PC-3 (cell line): ENCODE measurements at regions not wholly inside any gene's neighbourhood (a gene's known extent, or its start where the extent isn't known, plus 50 kb on each side); places are given as distances from the start of the nearest gene placed in this dataset.

Experiments
- ATAC-seq: fragments of 200-7000 bp; cut with Tn5 transposase; 2 replicates; pipeline ENCODE4 v1.9.1; 2020; ENCODE audit warnings: mild to moderate bottlenecking, moderate library complexity
- BruUV-seq: library from RNA; stranded (reverse); fragments of 400-500 nt; replicated peaks from 2 replicates; lab custom pipeline; 2021; lab: Mats Ljungman, UMichigan
- CTCF ChIA-PET: fragments of 300-600 bp; sonication (Branson Sonifier 250); formaldehyde crosslinking; loops from one replicate; lab custom pipeline; 2022; ENCODE audit warnings: antibody characterized with exemption; lab: Charles Lee
- POLR2A ChIA-PET: fragments of 300-600 bp; sonication (Branson Sonifier 250); formaldehyde crosslinking; loops from one replicate; lab custom pipeline; 2022; ENCODE audit warnings: antibody characterized with exemption; ENCODE audit not compliant: unreplicated experiment; lab: Charles Lee
- DNase-seq: peaks from one replicate; pipeline ENCODE4 v3.0.0-alpha.2; 2015
- H2AFZ ChIP-seq: fragments of 300-600 bp; sonication (generic); 2 replicates; pipeline ENCODE4 v1.6.0; 2016; ENCODE audit warnings: antibody characterized with exemption, low read length
- H3F3A ChIP-seq: fragments of 300-600 bp; sonication (generic); one replicate; pipeline ENCODE4 v1.6.0; 2017; ENCODE audit warnings: antibody characterized with exemption, low read length, control low read depth, mild to moderate bottlenecking; ENCODE audit not compliant: unreplicated experiment
- H3K27ac ChIP-seq: fragments of 300-600 bp; sonication (generic); 2 replicates; pipeline ENCODE4 v1.5.1; 2016; ENCODE audit warnings: mild to moderate bottlenecking, low read length
- H3K27me3 ChIP-seq: fragments of 300-600 bp; sonication (generic); 2 replicates; pipeline ENCODE4 v1.6.1; 2016; ENCODE audit warnings: low read length, mixed read lengths
- H3K36me3 ChIP-seq: fragments of 300-600 bp; sonication (generic); 2 replicates; pipeline ENCODE4 v1.6.1; 2016; ENCODE audit warnings: low read depth, mixed run types, low read length, mixed read lengths
- H3K4me1 ChIP-seq: fragments of 300-600 bp; sonication (generic); 2 replicates; pipeline ENCODE4 v1.5.1; 2016; ENCODE audit warnings: low read length; ENCODE audit not compliant: insufficient read depth
- H3K4me2 ChIP-seq: fragments of 300-600 bp; sonication (generic); 2 replicates; pipeline ENCODE4 v1.6.0; 2016; ENCODE audit warnings: low read length
- H3K4me3 ChIP-seq: fragments of 300-600 bp; sonication (generic); 2 replicates; pipeline ENCODE4 v1.5.1; 2016; ENCODE audit warnings: mild to moderate bottlenecking, low read length, mixed read lengths
- H3K79me2 ChIP-seq: fragments of 300-600 bp; sonication (generic); 2 replicates; pipeline ENCODE4 v1.6.1; 2017; ENCODE audit warnings: low read length, mixed read lengths
- H3K9ac ChIP-seq: fragments of 300-600 bp; sonication (generic); 2 replicates; pipeline ENCODE4 v1.6.0; 2016; ENCODE audit warnings: mild to moderate bottlenecking, low read length
- H3K9me2 ChIP-seq: fragments of 300-600 bp; sonication (generic); replicated peaks from 2 replicates; pipeline ENCODE4 v1.6.1; 2016; ENCODE audit warnings: mixed run types, low read length, mixed read lengths
- H3K9me3 ChIP-seq: fragments of 300-600 bp; sonication (generic); 2 replicates; pipeline ENCODE4 v1.6.1; 2016; ENCODE audit warnings: low read length, mixed read lengths
- H4K20me1 ChIP-seq: fragments of 300-600 bp; sonication (generic); 2 replicates; pipeline ENCODE4 v1.6.1; 2016; ENCODE audit warnings: low read length, mixed read lengths
- CTCF ChIP-seq: fragments of 300-600 bp; sonication (generic); conservative IDR thresholded peaks from 2 replicates; pipeline ENCODE4 v1.5.1; 2017; ENCODE audit warnings: antibody characterized with exemption, low read depth, mild to moderate bottlenecking, low read length
- EZH2 ChIP-seq: fragments of 300-600 bp; sonication (generic); IDR thresholded peaks from one replicate; pipeline ENCODE4 v1.6.1; 2017; ENCODE audit warnings: antibody characterized with exemption, mild to moderate bottlenecking, low read length; ENCODE audit not compliant: unreplicated experiment
- EZH2phosphoT487 ChIP-seq: fragments of 300-600 bp; sonication (generic); IDR thresholded peaks from 2 replicates; pipeline ENCODE4 v1.6.1; 2018; ENCODE audit warnings: mild to moderate bottlenecking, antibody characterized with exemption, low read length, borderline replicate concordance
- intact Hi-C: fragments of 100-400 bp; cut with micrococcal nuclease; formaldehyde crosslinking; loops from 2 replicates; pipeline ENCODE4 v1.9.0; 2023

GRCh38 chr6:22071270-22072041 lies 225.4 kb downstream of the PRL start:
- H3K9ac ChIP-seq, result no peak overlapping the region
- H4K20me1 ChIP-seq, result no peaks in the 10 kb centered on the region
- H3K4me3 ChIP-seq, result no peak overlapping the region
- H3K9me3 ChIP-seq, result no peaks in the 10 kb centered on the region
- H3K4me1 ChIP-seq, result no peaks in the 10 kb centered on the region
- H3K36me3 ChIP-seq, result no peaks in the 10 kb centered on the region
- no peaks in the 10 kb centered on the region for H3K79me2 ChIP-seq
- no TSS peak for BruUV-seq
- 0 out of 2 replicates have a peak overlapping the region, but pooled peaks have one; percentile 16 for H3K4me2 ChIP-seq
- H3K27me3 ChIP-seq, result no peaks in the 10 kb centered on the region
- H2AFZ ChIP-seq, result peak overlapping the region; percentile 38
- H3F3A ChIP-seq, result no peaks in the 10 kb centered on the region
- ChIA-PET POLR2A (no interaction called here), CTCF (no interaction called here)
- ATAC-seq (no peak), DNase-seq (no peak)
- TF ChIP-seq EZH2phosphoT487 (no peak), EZH2 (no peak), CTCF (no peak)
- H3K9me2 ChIP-seq, result no peaks in the 10 kb centered on the region
- no peak overlapping the region for H3K27ac ChIP-seq
- intact Hi-C loops, result no loop called here

- TF ChIP-seq CTCF (no peak), EZH2 (no peak), EZH2phosphoT487 (no peak)
- H3K4me1 ChIP-seq, result no peaks in the 10 kb centered on the region
- no peak overlapping the region for H3K27ac ChIP-seq
- intact Hi-C loops, result no loop called here
- no peaks in the 10 kb centered on the region for H3K79me2 ChIP-seq
- no peak overlapping the region for H3K9ac ChIP-seq
- ChIA-PET CTCF (interaction anchor here (0.7 kb wide), 1 partner anchor 53 kb away, joined by 3 read pairs; no protein-coding TSS in a partner anchor), POLR2A (no interaction called here)
- no peak overlapping the region for H3K4me2 ChIP-seq
- DNase-seq (peak; percentile 9), ATAC-seq (no peak)
- no peak overlapping the region for H3K4me3 ChIP-seq
- H3K36me3 ChIP-seq, result no peaks in the 10 kb centered on the region
- BruUV-seq, result no TSS peak
- no peaks in the 10 kb centered on the region for H3F3A ChIP-seq
- no peaks in the 10 kb centered on the region for H3K9me3 ChIP-seq
- H3K27me3 ChIP-seq, result no peaks in the 10 kb centered on the region
- H4K20me1 ChIP-seq, result no peaks in the 10 kb centered on the region
- H2AFZ ChIP-seq, result no peak overlapping the region
- H3K9me2 ChIP-seq, result no peaks in the 10 kb centered on the region
Measured at GRCh38 chr6:22072949-22073348, 223.9 kb downstream of the PRL start.

GRCh38 chr6:22073516-22074198 lies 223.2 kb downstream of the PRL start:
- intact Hi-C loops, result no loop called here
- ChIA-PET POLR2A (no interaction called here), CTCF (no interaction called here)
- H3F3A ChIP-seq, result no peaks in the 10 kb centered on the region
- H3K4me3 ChIP-seq, result no peak overlapping the region
- no peaks in the 10 kb centered on the region for H3K79me2 ChIP-seq
- no peak for ATAC-seq
- TF ChIP-seq EZH2phosphoT487 (no peak), EZH2 (no peak), CTCF (no peak)
- H2AFZ ChIP-seq, result no peak overlapping the region
- no peaks in the 10 kb centered on the region for H3K27me3 ChIP-seq
- no peaks in the 10 kb centered on the region for H3K9me2 ChIP-seq
- no peaks in the 10 kb centered on the region for H3K36me3 ChIP-seq
- no TSS peak for BruUV-seq
- DNase-seq, result no peak
- H3K9me3 ChIP-seq, result no peaks in the 10 kb centered on the region
- no peak overlapping the region for H3K9ac ChIP-seq
- no peaks in the 10 kb centered on the region for H3K4me1 ChIP-seq
- no peak overlapping the region for H3K4me2 ChIP-seq
- no peaks in the 10 kb centered on the region for H4K20me1 ChIP-seq
- H3K27ac ChIP-seq, result no peak overlapping the region
